ENCODE measurements at regions not wholly inside any gene's neighbourhood (a gene's known extent, or its start where the extent isn't known, plus 50 kb on each side); places are given as distances from the start of the nearest gene placed in this dataset.

GRCh38 chr2:67707896-67708295, 310.8 kb downstream of the ETAA1 start:
- DNase-seq (ENCODE audit: low read depth), result no peak
- H3K4me3 ChIP-seq (ENCODE audit: low read depth, low read length), result no peak overlapping the region
- in situ Hi-C loops (cut with HindIII; ENCODE audit: low sequenced_read_pairs), result no loop called here
- no peak for TF ChIP-seq CTCF (IDR thresholded peaks at IDR 0.05; ENCODE audit: low read depth, low read length, missing control alignments)

- TF ChIP-seq CTCF (IDR thresholded peaks at IDR 0.05; ENCODE audit: low read depth, low read length, missing control alignments), result no peak
- no peak for DNase-seq (ENCODE audit: low read depth)
- in situ Hi-C loops (cut with HindIII; ENCODE audit: low sequenced_read_pairs), result no loop called here
- H3K4me3 ChIP-seq (ENCODE audit: low read depth, low read length), result no peak overlapping the region
These were observed 312.7 kb downstream of the ETAA1 start for GRCh38 chr2:67709835-67710234.

GRCh38 chr2:67712484-67712883, 315.4 kb downstream of the ETAA1 start:
- TF ChIP-seq CTCF (IDR thresholded peaks at IDR 0.05; ENCODE audit: low read depth, low read length, missing control alignments), result no peak
- in situ Hi-C loops (cut with HindIII; ENCODE audit: low sequenced_read_pairs), result no loop called here
- H3K4me3 ChIP-seq (ENCODE audit: low read depth, low read length), result no peak overlapping the region
- no peak for DNase-seq (ENCODE audit: low read depth)

GRCh38 chr2:67713376-67713775, 316.2 kb downstream of the ETAA1 start:
- in situ Hi-C loops (cut with HindIII; ENCODE audit: low sequenced_read_pairs), result no loop called here
- DNase-seq (ENCODE audit: low read depth), result no peak
- TF ChIP-seq CTCF (IDR thresholded peaks at IDR 0.05; ENCODE audit: low read depth, low read length, missing control alignments), result no peak
- no peak overlapping the region for H3K4me3 ChIP-seq (ENCODE audit: low read depth, low read length)

- TF ChIP-seq CTCF (IDR thresholded peaks at IDR 0.05; ENCODE audit: low read depth, low read length, missing control alignments), result no peak
- DNase-seq (ENCODE audit: low read depth), result no peak
- in situ Hi-C loops (cut with HindIII; ENCODE audit: low sequenced_read_pairs), result no loop called here
- no peak overlapping the region for H3K4me3 ChIP-seq (ENCODE audit: low read depth, low read length)
These were observed 319.8 kb downstream of the ETAA1 start for GRCh38 chr2:67716895-67717396.

- DNase-seq (ENCODE audit: low read depth), result no peak
- no peak overlapping the region for H3K4me3 ChIP-seq (ENCODE audit: low read depth, low read length)
- TF ChIP-seq CTCF (IDR thresholded peaks at IDR 0.05; ENCODE audit: low read depth, low read length, missing control alignments), result no peak
- in situ Hi-C loops (cut with HindIII; ENCODE audit: low sequenced_read_pairs), result no loop called here
These were observed 320.6 kb downstream of the ETAA1 start for GRCh38 chr2:67717692-67718091.

- in situ Hi-C loops (cut with HindIII; ENCODE audit: low sequenced_read_pairs), result no loop called here
- DNase-seq (ENCODE audit: low read depth), result no peak
- no peak for TF ChIP-seq CTCF (IDR thresholded peaks at IDR 0.05; ENCODE audit: low read depth, low read length, missing control alignments)
- H3K4me3 ChIP-seq (ENCODE audit: low read depth, low read length), result no peak overlapping the region
These were observed 322.2 kb downstream of the ETAA1 start for GRCh38 chr2:67719351-67719750.
